ENCODE measurements at regions not wholly inside any gene's neighbourhood (a gene's known extent, or its start where the extent isn't known, plus 50 kb on each side); places are given as distances from the start of the nearest gene placed in this dataset.

- Mint-ChIP-seq H3K27ac (no peak overlapping the region), H3K4me1 (ENCODE audit: low read depth) (no peaks in the 10 kb centered on the region), H3K36me3 (ENCODE audit: low read depth) (no peaks in the 10 kb centered on the region), H3K27me3 (ENCODE audit: low read depth) (peaks cover 7% of the 10 kb centered on the region), H3K9me3 (peaks cover 10% of the 10 kb centered on the region), H3K4me3 (no peak overlapping the region)
These were observed 59.6 kb upstream of the GOLIM4 start for GRCh38 chr3:168155303-168155702.

DNA sequence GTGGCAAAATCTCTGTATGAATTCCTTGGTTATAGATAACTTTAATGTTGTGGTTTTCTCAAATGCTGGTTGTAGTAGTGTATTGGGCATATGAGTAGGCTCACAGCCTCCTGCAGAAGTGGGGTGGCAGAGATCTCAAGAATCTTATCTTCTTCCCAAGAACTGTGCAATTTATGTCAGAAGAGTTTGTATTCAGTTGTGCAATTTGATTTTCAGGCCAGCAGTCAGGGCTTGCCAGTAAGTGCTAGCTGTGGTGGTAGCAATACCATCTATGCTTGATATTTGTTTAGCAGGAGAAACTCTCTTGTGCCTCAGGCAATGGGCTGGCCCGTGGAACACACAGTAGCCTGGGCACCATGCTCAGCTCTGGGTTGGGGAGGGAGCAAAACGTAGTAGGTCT, 58.4 kb upstream of the GOLIM4 start:
- Mint-ChIP-seq H3K4me1 (ENCODE audit: low read depth) (no peaks in the 10 kb centered on the region), H3K36me3 (ENCODE audit: low read depth) (no peaks in the 10 kb centered on the region), H3K4me3 (no peak overlapping the region), H3K27ac (no peak overlapping the region), H3K9me3 (peaks cover 10% of the 10 kb centered on the region), H3K27me3 (ENCODE audit: low read depth) (peaks cover 7% of the 10 kb centered on the region)

GRCh38 chr3:168152149-168152548, 56.4 kb upstream of the GOLIM4 start:
- Mint-ChIP-seq H3K27me3 (ENCODE audit: low read depth) (peaks cover 7% of the 10 kb centered on the region), H3K9me3 (peaks cover 10% of the 10 kb centered on the region), H3K36me3 (ENCODE audit: low read depth) (no peaks in the 10 kb centered on the region), H3K27ac (no peak overlapping the region), H3K4me1 (ENCODE audit: low read depth) (no peaks in the 10 kb centered on the region), H3K4me3 (no peak overlapping the region)

Measured in T-helper 1 cell treated with Interleukin-12 subunit alpha and Interleukin-12 subunit beta and Interleukin-4 antibody, amounts not matched to agents 30 μg/mL and 1 μg/mL, for 36 hours (primary cell).